ENCODE measurements at regions not wholly inside any gene's neighbourhood (a gene's known extent, or its start where the extent isn't known, plus 50 kb on each side); places are given as distances from the start of the nearest gene placed in this dataset.

GRCh38 chr7:85851571-85852193 lies 664.8 kb upstream of the SEMA3D start:
- Mint-ChIP-seq H3K27ac (no peak overlapping the region), H3K36me3 (ENCODE audit: insufficient read depth) (no peaks in the 10 kb centered on the region), H3K4me3 (no peak overlapping the region), H3K27me3 (no peaks in the 10 kb centered on the region), H3K4me1 (ENCODE audit: low read depth in 2 of 2) (no peaks in the 10 kb centered on the region), H3K9me3 (peaks cover 11 to 17% of the 10 kb centered on the region in 2 donors)
- DNase-seq (no peak), ATAC-seq (replicated peaks) (no peak)

- H3K4me1 Mint-ChIP-seq (ENCODE audit: low read depth in 2 of 2), result no peaks in the 10 kb centered on the region
- H3K27me3 Mint-ChIP-seq, result no peaks in the 10 kb centered on the region
- no peak overlapping the region for H3K27ac Mint-ChIP-seq
- DNase-seq (no peak), ATAC-seq (replicated peaks) (no peak)
- no peak overlapping the region for H3K4me3 Mint-ChIP-seq
- peaks cover 11 to 19% of the 10 kb centered on the region in 2 donors for H3K9me3 Mint-ChIP-seq
- H3K36me3 Mint-ChIP-seq (ENCODE audit: insufficient read depth), result no peaks in the 10 kb centered on the region
Measured at GRCh38 chr7:85850381-85850780, 663.5 kb upstream of the SEMA3D start.

- Mint-ChIP-seq H3K4me1 (ENCODE audit: low read depth in 2 of 2) (no peaks in the 10 kb centered on the region), H3K36me3 (ENCODE audit: insufficient read depth) (no peaks in the 10 kb centered on the region), H3K27me3 (no peaks in the 10 kb centered on the region), H3K9me3 (peaks cover 7 to 20% of the 10 kb centered on the region in 2 donors), H3K27ac (no peak overlapping the region), H3K4me3 (no peak overlapping the region)
- DNase-seq, result no peak
- no peak for ATAC-seq (replicated peaks)
Measured at GRCh38 chr7:85840554-85840953, 653.7 kb upstream of the SEMA3D start.

DNA sequence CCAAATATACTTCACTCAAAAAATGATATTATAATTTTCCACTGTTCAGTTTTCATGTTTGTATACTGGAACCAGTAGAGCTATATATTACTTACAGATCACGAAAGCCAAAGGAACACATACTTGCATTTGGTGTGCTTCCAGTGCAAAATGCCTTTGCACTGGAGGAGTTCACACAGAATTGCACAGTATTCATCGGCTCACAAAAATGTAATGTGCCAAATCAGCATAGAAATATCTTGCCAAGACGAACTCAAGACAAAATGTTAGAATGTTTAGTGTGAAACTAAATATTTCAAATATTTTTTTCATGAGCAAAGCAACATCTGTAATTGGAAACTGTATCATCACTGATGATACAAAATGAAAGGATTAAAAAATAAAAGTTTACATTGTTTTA lies 646.2 kb upstream of the SEMA3D start:
- Mint-ChIP-seq H3K4me1 (ENCODE audit: low read depth in 2 of 2) (no peaks in the 10 kb centered on the region), H3K27me3 (no peaks in the 10 kb centered on the region), H3K9me3 (peaks cover 8 to 10% of the 10 kb centered on the region in 2 donors), H3K4me3 (no peak overlapping the region), H3K36me3 (ENCODE audit: insufficient read depth) (no peaks in the 10 kb centered on the region), H3K27ac (no peak overlapping the region)
- ATAC-seq (replicated peaks), result no peak
- no peak for DNase-seq

- Mint-ChIP-seq H3K27ac (no peak overlapping the region), H3K4me1 (ENCODE audit: low read depth in 2 of 2) (no peaks in the 10 kb centered on the region), H3K4me3 (no peak overlapping the region), H3K27me3 (no peaks in the 10 kb centered on the region), H3K9me3 (peaks cover 5 to 12% of the 10 kb centered on the region in 2 donors), H3K36me3 (ENCODE audit: insufficient read depth) (no peaks in the 10 kb centered on the region)
- DNase-seq (no peak), ATAC-seq (replicated peaks) (no peak)
Measured at GRCh38 chr7:85830982-85831381, 644.1 kb upstream of the SEMA3D start.

DNA sequence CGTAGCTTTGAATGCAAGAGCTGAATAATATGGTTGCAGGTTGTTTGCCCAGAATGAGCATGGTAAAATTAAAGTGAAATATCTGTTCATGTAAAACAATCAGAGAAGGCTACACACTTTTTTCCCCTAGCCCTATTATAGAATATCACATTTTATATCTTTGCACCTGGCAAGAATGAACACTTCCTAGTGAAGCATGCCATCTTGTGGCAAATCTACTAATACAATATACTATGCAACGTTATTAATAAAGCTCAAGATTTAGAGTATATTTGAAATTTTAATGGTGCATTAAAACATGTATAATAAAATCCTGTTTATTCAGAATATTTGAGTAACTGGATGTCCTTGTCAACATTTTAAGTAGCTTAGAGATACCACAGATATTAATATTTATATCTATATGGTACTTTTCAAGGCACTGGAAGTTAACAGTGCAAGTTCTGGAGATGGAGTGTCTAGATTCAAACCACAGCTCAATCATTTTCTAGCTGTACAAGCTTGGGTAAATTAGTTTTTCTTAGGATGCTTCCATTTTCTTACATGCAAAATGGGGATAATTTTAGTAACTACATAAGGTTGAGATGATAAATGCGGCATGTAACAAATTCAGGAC lies 643.1 kb upstream of the SEMA3D start:
- Mint-ChIP-seq H3K4me3 (no peak overlapping the region), H3K27me3 (no peaks in the 10 kb centered on the region), H3K27ac (no peak overlapping the region), H3K9me3 (peaks cover 8 to 16% of the 10 kb centered on the region in 2 donors), H3K36me3 (ENCODE audit: insufficient read depth) (no peaks in the 10 kb centered on the region), H3K4me1 (ENCODE audit: low read depth in 2 of 2) (no peaks in the 10 kb centered on the region)
- ATAC-seq (replicated peaks) (no peak), DNase-seq (no peak)

DNA sequence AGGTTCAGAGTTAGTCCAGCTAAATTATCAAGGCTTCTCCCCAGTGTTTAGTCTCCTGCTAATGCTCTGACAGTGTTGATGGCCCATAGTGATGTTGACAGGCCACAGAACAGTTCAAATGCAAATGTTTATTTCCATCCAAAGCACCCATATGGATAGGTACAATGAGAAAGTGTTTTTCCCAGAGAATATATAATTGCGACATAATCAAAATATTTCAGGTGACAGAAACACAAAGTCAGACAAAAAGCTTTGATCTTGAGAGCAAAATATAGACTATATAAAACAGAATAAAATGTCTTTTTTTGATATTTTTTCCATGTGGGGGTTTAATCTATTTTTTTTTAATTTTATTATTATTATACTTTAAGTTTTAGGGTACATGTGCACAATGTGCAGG lies 642.3 kb upstream of the SEMA3D start:
- Mint-ChIP-seq H3K4me3 (no peak overlapping the region), H3K27me3 (no peaks in the 10 kb centered on the region), H3K36me3 (ENCODE audit: insufficient read depth) (no peaks in the 10 kb centered on the region), H3K9me3 (peaks cover 6 to 12% of the 10 kb centered on the region in 2 donors), H3K4me1 (ENCODE audit: low read depth in 2 of 2) (no peaks in the 10 kb centered on the region), H3K27ac (no peak overlapping the region)
- no peak for DNase-seq
- no peak for ATAC-seq (replicated peaks)

DNA sequence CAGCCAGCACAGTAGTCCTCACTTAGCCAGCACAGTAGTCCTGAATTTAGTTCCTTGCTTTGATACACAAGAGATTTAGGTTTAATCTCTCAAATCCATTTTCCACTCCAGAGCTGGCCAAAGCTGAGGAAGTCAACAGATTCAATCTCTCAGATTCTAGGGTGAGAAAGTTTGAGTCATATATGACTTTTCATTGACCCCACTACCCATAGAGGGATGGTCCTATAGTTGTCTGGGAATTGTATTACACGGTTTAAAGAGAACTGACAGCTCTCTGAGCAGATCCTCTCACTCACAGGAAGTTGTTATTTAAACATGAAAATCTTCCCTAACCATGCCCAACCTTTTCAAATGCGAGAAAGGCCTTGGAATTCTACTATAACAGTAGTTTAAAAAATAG lies 641.8 kb upstream of the SEMA3D start:
- H3K9me3 Mint-ChIP-seq, result peaks cover 5 to 8% of the 10 kb centered on the region in 2 donors
- no peak for ATAC-seq (replicated peaks)
- H3K27ac Mint-ChIP-seq, result no peak overlapping the region
- H3K4me1 Mint-ChIP-seq (ENCODE audit: low read depth in 2 of 2), result no peaks in the 10 kb centered on the region
- H3K36me3 Mint-ChIP-seq (ENCODE audit: insufficient read depth), result no peaks in the 10 kb centered on the region
- DNase-seq, result no peak
- no peaks in the 10 kb centered on the region for H3K27me3 Mint-ChIP-seq
- no peak overlapping the region for H3K4me3 Mint-ChIP-seq

- H3K27me3 Mint-ChIP-seq, result no peaks in the 10 kb centered on the region
- no peak overlapping the region for H3K4me3 Mint-ChIP-seq
- no peak for DNase-seq
- H3K27ac Mint-ChIP-seq, result no peak overlapping the region
- H3K9me3 Mint-ChIP-seq, result peaks cover 5 to 14% of the 10 kb centered on the region in 2 donors
- H3K36me3 Mint-ChIP-seq (ENCODE audit: insufficient read depth), result no peaks in the 10 kb centered on the region
- H3K4me1 Mint-ChIP-seq (ENCODE audit: low read depth in 2 of 2), result no peaks in the 10 kb centered on the region
- no peak for ATAC-seq (replicated peaks)
Measured at GRCh38 chr7:85823396-85824080, 636.7 kb upstream of the SEMA3D start.

DNA sequence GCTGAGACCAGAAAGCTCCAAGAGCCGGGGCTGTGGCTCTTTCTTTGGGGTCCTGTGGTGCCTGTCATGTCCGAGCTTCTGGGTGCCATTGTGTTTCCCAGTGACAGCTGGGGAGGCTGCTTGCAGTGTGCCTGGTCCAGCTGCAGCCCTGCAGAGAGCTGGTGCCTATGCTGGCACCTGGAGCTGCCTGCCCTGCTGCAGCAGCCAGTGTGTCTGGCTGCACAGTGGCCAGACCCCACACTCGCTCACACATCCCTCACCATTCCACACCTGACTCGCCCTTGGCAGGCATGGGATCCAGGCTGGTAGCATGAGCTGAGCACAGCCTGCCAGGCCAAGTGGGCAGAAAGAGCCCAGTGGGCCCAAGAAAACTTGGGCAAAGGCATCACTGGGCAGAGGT lies 635.1 kb upstream of the SEMA3D start:
- Mint-ChIP-seq H3K4me3 (no peak overlapping the region), H3K9me3 (peaks cover 5 to 14% of the 10 kb centered on the region in 2 donors), H3K27me3 (no peaks in the 10 kb centered on the region), H3K36me3 (ENCODE audit: insufficient read depth) (no peaks in the 10 kb centered on the region), H3K4me1 (ENCODE audit: low read depth in 2 of 2) (no peaks in the 10 kb centered on the region), H3K27ac (no peak overlapping the region)
- DNase-seq, result no peak
- no peak for ATAC-seq (replicated peaks)

DNA sequence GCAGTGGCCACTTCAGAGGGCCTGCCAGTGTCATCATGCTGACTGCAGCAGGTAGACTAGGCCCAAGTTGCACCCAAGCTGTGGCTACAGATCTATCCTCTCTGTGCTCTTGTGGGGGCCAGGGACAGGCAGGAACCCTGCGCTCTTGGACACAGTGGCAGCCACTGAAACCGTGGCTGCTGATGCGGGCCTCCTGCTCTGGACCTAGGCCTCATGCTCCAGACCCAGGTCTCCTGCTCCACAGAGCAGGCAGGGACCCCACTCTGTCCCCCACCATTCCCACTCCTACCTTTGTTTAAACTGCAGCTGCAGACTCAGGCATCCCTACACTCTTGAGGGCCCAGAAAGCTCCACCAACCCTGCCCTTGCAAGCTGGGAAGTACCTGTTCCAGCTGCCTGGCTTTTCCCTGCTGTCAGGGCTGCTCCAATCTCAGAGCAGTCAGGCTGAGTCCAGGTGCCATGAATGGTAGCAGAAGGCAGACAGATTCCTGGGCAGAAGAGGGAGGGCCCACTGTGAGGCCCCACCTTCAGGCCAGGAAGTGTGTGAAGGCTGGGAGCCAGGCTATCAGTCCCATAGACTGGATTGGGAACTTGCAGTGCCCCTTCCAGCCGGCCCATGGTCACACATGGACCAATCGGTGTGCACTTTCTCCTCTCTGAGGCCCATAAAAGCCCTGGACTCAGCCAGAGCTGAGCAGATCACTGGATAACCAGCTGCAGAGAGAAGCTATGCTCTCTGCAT lies 634.0 kb upstream of the SEMA3D start:
- no peaks in the 10 kb centered on the region for H3K4me1 Mint-ChIP-seq (ENCODE audit: low read depth in 2 of 2)
- ATAC-seq (replicated peaks) (no peak), DNase-seq (no peak)
- H3K4me3 Mint-ChIP-seq, result no peak overlapping the region
- H3K27ac Mint-ChIP-seq, result no peak overlapping the region
- H3K27me3 Mint-ChIP-seq, result no peaks in the 10 kb centered on the region
- no peaks in the 10 kb centered on the region for H3K36me3 Mint-ChIP-seq (ENCODE audit: insufficient read depth)
- H3K9me3 Mint-ChIP-seq, result peaks cover 2 to 9% of the 10 kb centered on the region in 2 donors

GRCh38 chr7:85815526-85815925 lies 628.7 kb upstream of the SEMA3D start:
- Mint-ChIP-seq H3K27me3 (no peaks in the 10 kb centered on the region), H3K9me3 (peaks cover 4 to 8% of the 10 kb centered on the region in 2 donors), H3K4me3 (no peak overlapping the region), H3K27ac (no peak overlapping the region), H3K36me3 (ENCODE audit: insufficient read depth) (no peaks in the 10 kb centered on the region), H3K4me1 (ENCODE audit: low read depth in 2 of 2) (no peaks in the 10 kb centered on the region)
- no peak for DNase-seq
- ATAC-seq (replicated peaks), result no peak

GRCh38 chr7:85806321-85806720 lies 619.5 kb upstream of the SEMA3D start:
- Mint-ChIP-seq H3K9me3 (peaks cover 0 to 7% of the 10 kb centered on the region in 2 donors), H3K4me1 (ENCODE audit: low read depth in 2 of 2) (no peaks in the 10 kb centered on the region), H3K27ac (no peak overlapping the region), H3K4me3 (no peak overlapping the region), H3K27me3 (no peaks in the 10 kb centered on the region), H3K36me3 (ENCODE audit: insufficient read depth) (no peaks in the 10 kb centered on the region)
- DNase-seq (no peak), ATAC-seq (replicated peaks) (no peak)
